ENCODE measurements at regions not wholly inside any gene's neighbourhood (a gene's known extent, or its start where the extent isn't known, plus 50 kb on each side); places are given as distances from the start of the nearest gene placed in this dataset.

DNA sequence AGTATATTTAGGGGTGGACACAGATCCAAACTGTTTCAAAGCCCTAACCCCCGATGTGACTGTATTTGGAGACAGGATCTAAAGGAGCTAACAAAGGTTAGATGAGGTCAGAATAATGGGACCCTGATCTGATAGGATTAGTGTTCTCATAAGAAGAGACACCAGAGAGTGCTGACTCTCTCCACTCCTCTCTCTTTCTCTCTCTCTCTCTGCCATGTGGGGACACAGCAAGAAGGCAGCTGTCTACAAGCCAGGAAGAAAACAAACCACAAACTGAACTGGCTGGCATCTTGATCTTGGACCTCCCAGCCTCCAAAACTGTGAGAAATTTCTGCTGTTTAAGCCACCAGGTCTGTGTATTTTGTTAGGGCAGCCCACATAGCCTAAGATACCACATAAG lies 84.7 kb upstream of the KDM7A start:
- TF ChIP-seq EGR1 (IDR thresholded peaks at IDR 0.05; ENCODE audit: borderline replicate concordance in 1 of 2, low read depth in 2 of 2, low read length in 2 of 2) (no peak), SMC3 (IDR thresholded peaks at IDR 0.05; ENCODE audit: borderline replicate concordance, low read length) (no peak), KAT2A (conservative IDR thresholded peaks at IDR 0.05; ENCODE audit: control insufficient read depth, low read depth, low read length) (no peak), STAT3 (IDR thresholded peaks at IDR 0.05; ENCODE audit: low read depth, low read length) (no peak), IKZF1 (conservative IDR thresholded peaks at IDR 0.05) (no peak), EED (IDR thresholded peaks at IDR 0.05; ENCODE audit: low read depth) (no peak), NBN (IDR thresholded peaks at IDR 0.05) (no peak), BMI1 (IDR thresholded peaks at IDR 0.05; ENCODE audit: borderline replicate concordance) (no peak), POLR2AphosphoS2 (IDR thresholded peaks at IDR 0.05; ENCODE audit: low read depth, low read length) (no peak), CEBPB (IDR thresholded peaks at IDR 0.05; ENCODE audit: borderline replicate concordance in 1 of 2, low read depth in 2 of 2, low read length in 2 of 2) (no peak), KDM1A (IDR thresholded peaks at IDR 0.05; ENCODE audit: borderline replicate concordance) (no peak), YY1 (IDR thresholded peaks at IDR 0.05; ENCODE audit: low read depth, low read length) (no peak), HDGF (IDR thresholded peaks at IDR 0.05) (no peak), SMAD5 (IDR thresholded peaks at IDR 0.05; ENCODE audit: low read depth) (no peak), BCL11A (IDR thresholded peaks at IDR 0.05; ENCODE audit: low read depth, low read length) (no peak), FOXK2 (IDR thresholded peaks at IDR 0.05) (no peak), SMAD1 (IDR thresholded peaks at IDR 0.05; ENCODE audit: low read depth, partially characterized antibody) (no peak)
- TF ChIP-seq, protein P1, sequence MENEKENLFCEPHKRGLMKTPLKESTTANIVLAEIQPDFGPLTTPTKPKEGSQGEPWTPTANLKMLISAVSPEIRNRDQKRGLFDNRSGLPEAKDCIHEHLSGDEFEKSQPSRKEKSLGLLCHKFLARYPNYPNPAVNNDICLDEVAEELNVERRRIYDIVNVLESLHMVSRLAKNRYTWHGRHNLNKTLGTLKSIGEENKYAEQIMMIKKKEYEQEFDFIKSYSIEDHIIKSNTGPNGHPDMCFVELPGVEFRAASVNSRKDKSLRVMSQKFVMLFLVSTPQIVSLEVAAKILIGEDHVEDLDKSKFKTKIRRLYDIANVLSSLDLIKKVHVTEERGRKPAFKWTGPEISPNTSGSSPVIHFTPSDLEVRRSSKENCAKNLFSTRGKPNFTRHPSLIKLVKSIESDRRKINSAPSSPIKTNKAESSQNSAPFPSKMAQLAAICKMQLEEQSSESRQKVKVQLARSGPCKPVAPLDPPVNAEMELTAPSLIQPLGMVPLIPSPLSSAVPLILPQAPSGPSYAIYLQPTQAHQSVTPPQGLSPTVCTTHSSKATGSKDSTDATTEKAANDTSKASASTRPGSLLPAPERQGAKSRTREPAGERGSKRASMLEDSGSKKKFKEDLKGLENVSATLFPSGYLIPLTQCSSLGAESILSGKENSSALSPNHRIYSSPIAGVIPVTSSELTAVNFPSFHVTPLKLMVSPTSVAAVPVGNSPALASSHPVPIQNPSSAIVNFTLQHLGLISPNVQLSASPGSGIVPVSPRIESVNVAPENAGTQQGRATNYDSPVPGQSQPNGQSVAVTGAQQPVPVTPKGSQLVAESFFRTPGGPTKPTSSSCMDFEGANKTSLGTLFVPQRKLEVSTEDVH (IDR thresholded peaks at IDR 0.05; ENCODE audit: low read depth, partially characterized antibody), result no peak
- TF ChIP-seq, protein P2, sequence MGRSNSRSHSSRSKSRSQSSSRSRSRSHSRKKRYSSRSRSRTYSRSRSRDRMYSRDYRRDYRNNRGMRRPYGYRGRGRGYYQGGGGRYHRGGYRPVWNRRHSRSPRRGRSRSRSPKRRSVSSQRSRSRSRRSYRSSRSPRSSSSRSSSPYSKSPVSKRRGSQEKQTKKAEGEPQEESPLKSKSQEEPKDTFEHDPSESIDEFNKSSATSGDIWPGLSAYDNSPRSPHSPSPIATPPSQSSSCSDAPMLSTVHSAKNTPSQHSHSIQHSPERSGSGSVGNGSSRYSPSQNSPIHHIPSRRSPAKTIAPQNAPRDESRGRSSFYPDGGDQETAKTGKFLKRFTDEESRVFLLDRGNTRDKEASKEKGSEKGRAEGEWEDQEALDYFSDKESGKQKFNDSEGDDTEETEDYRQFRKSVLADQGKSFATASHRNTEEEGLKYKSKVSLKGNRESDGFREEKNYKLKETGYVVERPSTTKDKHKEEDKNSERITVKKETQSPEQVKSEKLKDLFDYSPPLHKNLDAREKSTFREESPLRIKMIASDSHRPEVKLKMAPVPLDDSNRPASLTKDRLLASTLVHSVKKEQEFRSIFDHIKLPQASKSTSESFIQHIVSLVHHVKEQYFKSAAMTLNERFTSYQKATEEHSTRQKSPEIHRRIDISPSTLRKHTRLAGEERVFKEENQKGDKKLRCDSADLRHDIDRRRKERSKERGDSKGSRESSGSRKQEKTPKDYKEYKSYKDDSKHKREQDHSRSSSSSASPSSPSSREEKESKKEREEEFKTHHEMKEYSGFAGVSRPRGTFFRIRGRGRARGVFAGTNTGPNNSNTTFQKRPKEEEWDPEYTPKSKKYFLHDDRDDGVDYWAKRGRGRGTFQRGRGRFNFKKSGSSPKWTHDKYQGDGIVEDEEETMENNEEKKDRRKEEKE (IDR thresholded peaks at IDR 0.05), result no peak
- no peak for DNase-seq (ENCODE audit: low read depth, low spot score)
- Histone ChIP-seq H2AFZ (ENCODE audit: control insufficient read depth, low read depth, low read length) (no peak overlapping the region), H3K4me1 (ENCODE audit: control insufficient read depth, insufficient read depth, low read length) (no peaks in the 10 kb centered on the region), H3K9me3 (replicated peaks; ENCODE audit: control insufficient read depth, insufficient read depth, low read length) (no peaks in the 10 kb centered on the region; the same call in 2 of the 3 replicates), H3K9ac (ENCODE audit: control insufficient read depth, insufficient read depth, low read length) (no peak overlapping the region), H3K27me3 (replicated peaks in 1 of 2; ENCODE audit: control insufficient read depth in 2 of 2, insufficient read depth in 2 of 2, low read length in 1 of 2) (no peaks in the 10 kb centered on the region), H4K20me1 (ENCODE audit: control insufficient read depth, insufficient read depth) (no peaks in the 10 kb centered on the region), H3K4me2 (ENCODE audit: control insufficient read depth, insufficient read depth) (no peak overlapping the region), H3K36me3 (ENCODE audit: control insufficient read depth in 2 of 2, insufficient read depth in 2 of 2, low read length in 1 of 2) (no peaks in the 10 kb centered on the region), H3K79me2 (ENCODE audit: control insufficient read depth, insufficient read depth, low read length) (no peaks in the 10 kb centered on the region), H3K27ac (ENCODE audit: control insufficient read depth, insufficient read depth) (no peak overlapping the region), H3K4me3 (no peak overlapping the region)
- RAD21 ChIA-PET (ENCODE audit: unreplicated experiment), result no interaction called here
- in situ Hi-C loops (cut with MboI), result no loop called here
- no peak for ATAC-seq
- WGBS (ENCODE audit: insufficient coverage, insufficient replicate concordance, low lambda C conversion rate, missing lambda C conversion rate), result 0% methylated on average over 1 of the region's 1 CpG
- no peak for FAIRE-seq
- SMC1A ChIA-PET (ENCODE audit: uncharacterized antibody, unreplicated experiment), result interaction anchor here (0.6 kb wide), 1 partner anchor 11 kb away, joined by 3 read pairs; no protein-coding TSS in a partner anchor
- POLR2A ChIA-PET, result no interaction called here
- intact Hi-C loops (cut with micrococcal nuclease; ENCODE audit: unreplicated experiment), result no loop called here
- CTCF ChIA-PET, result interaction anchor here (0.5 kb wide), 1 partner anchor 68 kb away, joined by 3 read pairs; no protein-coding TSS in a partner anchor
- BruUV-seq (replicated peaks), result no TSS peak

Data from GM12878 (cell line).